SK-N-MC (cell line): ENCODE measurements at regions not wholly inside any gene's neighbourhood (a gene's known extent, or its start where the extent isn't known, plus 50 kb on each side); places are given as distances from the start of the nearest gene placed in this dataset.
"Not testable (repeated sequence)": the region's sequence is repeated elsewhere in the genome, so short reads cannot be mapped to it uniquely, and the experiment has no call there.

Source experiments
- EZH2 ChIP-seq: fragments of 200-600 bp; sonication (generic); IDR thresholded peaks from one replicate; pipeline ENCODE4 v1.6.1; 2017; ENCODE audit warnings: antibody characterized with exemption
- POLR2AphosphoS5 ChIP-seq: IDR thresholded peaks from 2 replicates; pipeline ENCODE4 v1.6.1; 2012; ENCODE audit warnings: mild to moderate bottlenecking, low read depth, low read length, borderline replicate concordance

GRCh38 chr7:25047571-25048443 is 67.8 kb upstream of the OSBPL3 start:
- not testable (repeated sequence) for TF ChIP-seq POLR2AphosphoS5, EZH2
